NCI-H2227 treated with DMSO at 0.1 percent for 48 hours (cell line): ENCODE measurements at regions not wholly inside any gene's neighbourhood (a gene's known extent, or its start where the extent isn't known, plus 50 kb on each side); places are given as distances from the start of the nearest gene placed in this dataset.
"Not testable (repeated sequence)": the region's sequence is repeated elsewhere in the genome, so short reads cannot be mapped to it uniquely, and the experiment has no call there.

ENCODE experiments used
- DNase-seq: peaks from one replicate; lab custom pipeline; 2025; lab: John Stamatoyannopoulos, UW

DNA sequence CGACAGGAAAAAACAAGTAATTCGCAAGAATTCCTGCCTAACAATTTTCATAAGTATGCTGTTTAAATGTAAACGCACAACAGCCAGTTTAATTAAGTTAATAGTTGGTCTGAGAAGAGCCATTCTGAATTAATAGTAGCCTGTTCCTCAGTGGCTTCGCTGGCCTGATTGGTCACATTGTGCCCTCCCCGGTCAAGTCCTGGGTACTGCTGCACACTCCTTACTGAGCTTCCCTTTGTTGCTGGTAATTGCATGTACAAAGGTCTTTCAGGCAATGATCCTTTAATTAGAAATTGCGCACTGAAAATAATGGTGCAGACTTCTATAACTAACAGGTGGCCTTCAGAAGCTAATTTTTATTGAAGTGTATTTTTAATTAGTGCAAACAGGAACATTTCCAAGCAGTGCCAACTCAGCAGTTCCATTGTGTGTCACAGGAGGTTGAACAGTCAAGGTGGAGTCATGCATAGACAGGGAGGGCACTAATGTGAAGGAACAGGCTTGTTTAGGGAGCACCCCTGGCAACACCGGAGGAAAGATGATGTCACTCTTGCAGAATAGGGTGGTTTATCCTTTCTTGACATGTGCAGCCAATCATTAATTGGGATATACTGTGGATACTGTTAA is 92.6 kb upstream of the SLC22A23 start:
- DNase-seq: no peak

DNA sequence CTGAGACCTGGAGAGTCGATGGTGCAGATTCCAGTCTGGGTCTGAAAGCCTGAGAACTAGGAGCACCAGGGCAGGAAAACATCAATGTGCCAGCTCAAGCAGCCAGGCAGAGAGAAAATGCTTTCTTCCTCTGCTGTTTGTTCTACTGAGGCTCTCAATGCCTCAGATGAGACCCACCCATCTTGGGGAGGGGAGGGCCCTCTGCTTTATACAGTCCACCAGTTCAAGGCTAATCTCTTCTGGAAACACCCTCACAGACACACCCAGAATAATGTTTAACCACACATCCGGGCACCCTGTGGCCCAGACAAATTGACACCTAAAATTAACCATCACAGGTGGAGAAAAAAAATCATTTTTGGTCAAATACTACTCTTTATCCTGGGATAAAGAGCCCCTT is 89.3 kb upstream of the SLC22A23 start:
- no peak for DNase-seq

- no peak for DNase-seq
Observed at GRCh38 chr6:3545156-3545555, 88.3 kb upstream of the SLC22A23 start.

DNA sequence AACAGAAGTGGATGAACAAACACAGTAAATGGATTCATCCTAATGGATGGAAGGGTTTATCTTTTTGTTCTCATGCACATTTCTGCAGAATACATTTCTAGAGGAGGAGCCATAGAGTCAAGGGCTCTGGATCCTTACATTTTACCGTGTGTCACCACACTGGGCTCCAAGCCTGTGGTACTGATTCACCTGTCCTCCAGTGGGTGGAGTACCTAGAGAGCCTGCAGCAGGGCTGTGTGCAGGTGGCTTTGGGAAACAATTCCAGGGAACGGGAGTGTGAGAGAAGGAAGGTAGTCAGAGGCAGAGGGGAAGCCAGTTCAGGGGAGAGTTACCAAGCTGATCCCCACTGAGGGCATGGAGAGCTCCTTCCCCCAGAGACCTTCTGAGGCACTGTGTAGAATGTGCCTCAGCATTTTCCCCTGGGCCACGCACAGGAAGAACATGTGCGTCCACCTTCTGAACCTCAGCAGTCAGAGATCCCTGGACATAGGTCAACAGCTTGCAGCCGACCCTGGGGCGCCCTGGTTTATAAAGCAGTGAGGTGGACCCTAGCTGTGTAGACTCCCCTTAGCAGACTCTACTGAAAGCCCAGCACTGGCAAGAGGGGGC is 85.3 kb upstream of the SLC22A23 start:
- no peak for DNase-seq

GRCh38 chr6:3541006-3541585 is 84.2 kb upstream of the SLC22A23 start:
- no peak for DNase-seq

GRCh38 chr6:3540253-3540820 is 83.5 kb upstream of the SLC22A23 start:
- no peak for DNase-seq

- DNase-seq: no peak
Observed at GRCh38 chr6:3538536-3538935, 81.7 kb upstream of the SLC22A23 start.

- no peak for DNase-seq
Observed at GRCh38 chr6:3536901-3537300, 80.1 kb upstream of the SLC22A23 start.

DNA sequence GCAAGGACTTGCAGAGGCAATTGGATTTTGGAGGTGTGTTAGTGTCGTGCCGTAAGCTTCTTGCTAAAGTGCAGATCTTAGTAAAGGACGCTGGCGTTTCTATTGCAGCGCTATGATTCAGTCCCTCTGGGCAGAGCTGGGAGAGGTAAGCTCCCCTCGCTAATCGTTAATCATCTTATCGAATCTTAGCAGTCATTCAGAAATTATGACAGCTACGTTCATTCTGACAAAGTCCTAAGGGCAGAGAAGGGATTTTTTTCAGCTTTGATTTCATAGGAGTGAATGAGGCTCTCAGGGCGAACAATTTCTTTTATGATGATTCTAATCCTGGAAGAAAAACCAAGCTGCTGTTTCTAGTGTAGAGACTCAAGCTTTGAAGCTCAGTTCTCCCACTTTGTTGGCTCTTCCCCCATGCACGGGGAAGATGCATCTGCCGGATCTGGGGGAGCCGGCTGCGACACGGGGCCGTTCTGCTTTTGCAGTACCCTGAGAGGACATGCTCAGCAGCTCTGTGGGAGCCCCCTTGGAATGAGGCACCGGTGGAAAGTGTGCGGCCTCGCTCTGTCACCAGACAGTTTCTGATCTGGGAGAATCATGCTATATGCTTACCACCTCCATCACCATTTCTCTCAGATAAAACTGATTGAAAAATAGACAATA is 79.1 kb upstream of the SLC22A23 start:
- DNase-seq: peak; percentile 38

DNA sequence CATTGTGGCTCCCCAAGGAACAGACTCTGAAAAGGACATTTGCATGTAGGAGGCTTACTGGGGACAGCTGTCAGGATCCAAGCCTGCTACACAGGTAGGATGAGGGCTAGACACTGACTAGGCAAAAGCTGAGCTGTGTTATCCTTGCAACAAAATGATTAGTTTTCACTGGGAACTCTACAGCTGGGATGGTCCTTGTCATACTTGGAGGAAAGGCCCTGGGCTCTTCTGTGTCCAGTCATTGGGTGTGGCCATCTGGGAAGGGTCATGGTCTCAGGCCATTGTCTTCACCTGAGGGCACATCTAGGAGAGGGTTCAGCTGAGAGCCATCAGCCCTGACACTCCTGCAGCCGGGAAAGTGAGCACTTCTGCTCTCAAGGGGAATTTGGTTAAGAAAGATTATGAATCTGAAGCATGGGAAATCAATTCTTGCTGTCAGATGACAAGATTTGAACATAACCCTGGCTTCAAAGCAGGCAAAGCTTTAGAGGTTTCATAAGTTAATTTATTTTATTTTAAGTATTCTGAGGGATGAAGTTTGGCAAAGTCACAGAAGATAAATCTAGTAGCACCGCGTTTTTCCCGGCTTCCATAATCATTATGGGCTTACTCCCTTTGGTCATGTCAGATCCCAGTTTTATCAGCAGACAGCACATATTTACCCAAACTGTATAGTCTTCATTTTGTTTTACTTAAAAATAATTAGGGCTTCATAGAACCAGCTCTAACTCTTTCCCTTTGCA is 78.4 kb upstream of the SLC22A23 start:
- DNase-seq: peak; percentile 38

- DNase-seq: no peak
Observed at GRCh38 chr6:3534599-3534998, 77.7 kb upstream of the SLC22A23 start.

DNA sequence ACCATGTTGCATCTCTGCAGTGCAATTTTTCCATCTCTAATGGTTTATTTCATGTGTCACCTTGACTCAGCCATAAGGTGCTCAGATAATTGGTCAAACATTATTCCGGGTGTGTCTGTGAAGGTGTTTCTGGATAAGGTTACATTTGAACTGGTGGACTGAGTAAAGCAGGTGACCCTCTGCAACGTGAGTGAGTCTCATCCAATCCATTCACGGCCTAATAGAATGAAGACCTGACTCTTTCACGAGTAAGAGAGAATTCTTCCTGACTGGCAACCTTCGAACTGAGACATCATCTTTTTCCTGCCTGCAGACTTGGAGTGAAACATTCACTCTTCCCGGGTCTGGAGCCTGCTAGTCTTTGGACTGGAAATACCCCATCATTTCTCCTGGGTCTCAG is 77.1 kb upstream of the SLC22A23 start:
- no peak for DNase-seq

DNA sequence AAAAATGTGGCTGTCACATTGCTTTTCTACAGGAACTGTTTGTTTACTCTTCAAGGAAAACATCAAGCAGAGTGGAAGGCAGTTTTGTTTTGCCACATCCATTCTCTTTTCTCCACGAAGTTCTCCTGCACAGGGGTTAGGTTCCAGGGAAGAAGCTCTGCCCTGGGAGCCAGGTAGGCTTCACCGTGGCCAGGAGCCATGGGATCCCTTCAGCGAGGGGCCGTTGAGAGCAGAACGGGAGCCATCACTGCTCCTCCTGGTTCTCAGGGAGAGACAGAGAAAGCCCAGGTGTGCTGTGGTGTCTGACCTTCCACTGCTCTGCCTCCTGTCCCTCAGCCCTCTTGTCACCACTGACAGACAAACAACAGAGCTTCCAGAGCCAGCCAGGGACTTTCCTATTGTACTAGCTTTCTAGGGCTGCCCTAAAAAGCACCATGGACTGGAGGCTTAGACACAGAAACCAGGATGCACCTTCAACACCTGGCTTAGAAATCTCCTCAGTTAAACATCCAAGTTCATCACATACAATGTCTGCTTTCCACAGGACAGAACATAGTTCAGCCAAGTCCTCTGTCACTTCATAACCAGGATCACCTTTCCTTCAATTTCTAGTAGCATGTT is 75.6 kb upstream of the SLC22A23 start:
- no peak for DNase-seq

DNA sequence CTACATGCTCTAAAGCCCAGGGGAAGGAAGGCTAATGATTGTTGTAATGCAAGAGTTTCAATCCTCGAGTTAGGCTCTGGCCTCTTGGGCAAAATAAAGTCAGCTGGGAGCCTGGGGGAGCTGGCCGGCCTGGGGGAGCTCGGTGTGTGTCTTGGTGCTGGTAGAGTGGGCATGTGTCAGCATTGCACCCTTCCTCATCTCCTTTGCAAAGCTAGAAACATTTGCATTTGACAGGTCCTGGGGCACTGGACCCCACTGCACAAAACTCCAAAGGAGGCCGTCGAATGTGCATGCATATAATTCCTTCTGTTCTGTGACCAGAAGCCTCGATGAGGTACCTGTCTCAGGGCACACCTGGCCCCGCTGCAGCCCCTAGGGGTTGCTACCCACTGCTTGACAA is 74.6 kb upstream of the SLC22A23 start:
- no peak for DNase-seq

DNA sequence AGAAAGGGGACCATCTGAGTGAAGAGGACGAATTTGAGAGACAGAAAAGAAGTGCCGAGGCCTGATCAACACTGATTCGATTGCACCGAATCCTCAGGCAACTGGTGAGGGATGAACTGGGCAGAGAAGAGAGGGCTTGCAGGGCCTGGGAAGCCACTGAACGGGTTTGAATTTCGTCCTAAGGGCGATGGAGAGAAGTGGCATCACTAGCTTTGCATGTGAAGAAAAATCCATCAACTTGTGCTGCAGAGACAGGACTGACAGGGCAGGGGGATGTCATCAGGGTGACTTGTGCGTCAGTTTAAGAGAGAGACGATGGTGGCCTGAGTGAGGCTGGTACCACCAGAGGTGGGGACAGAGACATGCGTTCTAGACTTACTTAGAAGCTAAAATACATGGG is 73.7 kb upstream of the SLC22A23 start:
- DNase-seq: no peak

- no peak for DNase-seq
Observed at GRCh38 chr6:3529721-3530120, 72.9 kb upstream of the SLC22A23 start.

DNA sequence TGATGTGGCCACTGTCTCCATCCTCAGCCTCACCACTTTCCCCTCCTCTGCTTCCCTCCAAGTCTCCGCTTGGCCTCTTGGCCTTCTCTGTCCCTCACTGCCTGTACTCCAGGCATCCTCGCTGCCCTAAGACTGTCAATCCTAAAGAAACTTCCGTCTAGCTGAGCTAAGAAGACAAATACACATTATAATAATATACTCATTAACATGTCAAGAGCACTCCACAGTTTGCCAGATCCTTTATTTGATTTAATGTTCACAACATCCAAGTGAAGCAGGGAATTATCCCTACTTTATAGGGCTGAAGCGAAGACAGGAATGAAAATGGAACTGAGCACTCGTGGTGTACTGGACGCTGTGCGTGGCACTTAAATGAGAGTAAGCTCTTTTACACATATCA is 72.4 kb upstream of the SLC22A23 start:
- no peak for DNase-seq

GRCh38 chr6:3528081-3528671 is 71.3 kb upstream of the SLC22A23 start:
- DNase-seq: not testable (repeated sequence)

GRCh38 chr6:3527651-3527977 is 70.8 kb upstream of the SLC22A23 start:
- no peak for DNase-seq

DNA sequence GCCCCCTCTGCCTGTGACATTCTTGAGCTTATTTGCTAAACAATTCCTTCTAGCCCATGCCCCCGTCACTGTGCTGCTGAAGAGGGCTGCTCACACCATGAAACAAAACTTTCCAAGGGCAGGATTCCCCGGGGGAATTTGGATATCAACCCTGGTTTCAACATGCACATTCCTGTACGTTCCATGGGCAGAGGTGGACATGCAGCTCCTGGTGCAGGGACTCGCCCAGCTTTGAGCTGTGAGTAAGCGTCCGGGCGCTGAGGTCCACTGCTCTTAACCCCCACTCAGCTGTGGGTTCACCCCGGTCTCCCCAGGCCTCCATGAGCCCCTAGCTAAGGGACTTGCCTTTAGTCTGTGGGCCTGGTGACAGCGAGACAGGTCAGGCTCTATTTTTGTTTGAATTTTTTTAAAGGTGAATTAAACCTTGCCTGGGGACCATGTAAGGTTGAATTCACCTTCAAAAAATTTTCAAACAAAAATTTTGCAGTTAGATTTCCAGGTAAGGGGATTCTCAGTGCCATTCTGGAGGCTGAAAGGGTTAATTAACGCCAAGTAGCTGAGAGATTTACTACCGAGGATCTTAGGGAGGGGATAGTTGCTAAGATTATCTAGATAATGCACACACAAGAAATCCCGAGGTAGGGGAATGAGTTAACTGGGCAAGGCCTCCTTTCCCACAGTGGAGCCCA is 70.3 kb upstream of the SLC22A23 start:
- no peak for DNase-seq

DNA sequence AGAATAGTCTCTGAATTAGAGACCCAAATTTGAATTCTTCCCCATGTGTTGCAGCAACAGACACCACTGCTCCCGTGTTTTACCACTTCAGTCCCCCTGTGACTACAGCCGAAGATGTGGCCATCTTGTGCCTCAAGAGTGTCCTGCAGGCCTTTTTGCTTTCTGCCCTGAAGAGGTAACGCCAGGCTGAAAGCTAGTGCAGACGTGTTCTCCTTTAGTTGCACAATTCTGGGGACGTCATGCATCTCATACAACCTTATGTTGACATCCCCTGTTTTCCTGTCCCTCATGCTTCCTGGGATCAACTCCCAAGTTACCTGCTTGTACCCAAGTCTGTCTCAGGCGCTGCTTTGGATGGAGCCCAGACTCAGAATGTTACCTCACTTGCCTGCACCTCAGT is 69.1 kb upstream of the SLC22A23 start:
- DNase-seq: no peak
